K562 (cell line): ENCODE measurements at regions not wholly inside any gene's neighbourhood (a gene's known extent, or its start where the extent isn't known, plus 50 kb on each side); places are given as distances from the start of the nearest gene placed in this dataset.

Experiments
- ATAC-seq: fragments of 200-7000 bp; cut with Tn5 transposase; 3 replicates; pipeline ENCODE4 v1.9.1; 2020; ENCODE audit warnings: moderate library complexity
- BruUV-seq: library from RNA; stranded (reverse); fragments of 400-500 nt; replicated peaks from 2 replicates; lab custom pipeline; 2021; lab: Mats Ljungman, UMichigan
- CTCF ChIA-PET: fragments of 300-600 bp; formaldehyde crosslinking; extraction: SDS; loops from one replicate; lab custom pipeline; 2021; ENCODE audit warnings: low intra/inter-chr PET ratio; lab: Yijun Ruan, JAX
- POLR2A ChIA-PET: fragments of 300-600, 350-650 bp; sonication (Branson Sonifier 250); formaldehyde crosslinking; extraction: SDS; loops from one replicate; lab custom pipeline; 2021; ENCODE audit warnings: antibody characterized with exemption, inconsistent platforms; lab: Yijun Ruan, JAX
- DNase-seq, 4 experiments: peaks; one replicate each; pipeline versions ENCODE4 v3.0.0 to v3.0.0-alpha.2; 2011 to 2018; ENCODE audit warnings: low spot score in 3 of 4, mixed read lengths in 3 of 4; ENCODE audit errors: extremely low read depth in 1 of 4
- FAIRE-seq: peaks from 2 replicates; lab custom pipeline; 2011; peaks lifted over from hg19 to GRCh38; lab: Jason Lieb, UNC
- H2AFZ ChIP-seq: 2 replicates; pipeline ENCODE4 v1.6.0; 2011; ENCODE audit warnings: low read depth, low read length, control low read depth, inconsistent platforms
- H3K27ac ChIP-seq: fragments of 200-600 bp; 3 replicates; pipeline ENCODE4 v1.8.0; 2011; ENCODE audit warnings: low read depth, mild to moderate bottlenecking, control low read depth, inconsistent platforms, low read length, moderate library complexity, mixed read lengths; ENCODE audit errors: extremely low read depth
- H3K27me3 ChIP-seq, 2 experiments: fragments of 300-600 bp in 1 of 2; 2 replicates in 1 of 2; 3 replicates in 1 of 2; pipeline versions ENCODE4 v1.6.0 to v1.8.0; 2011; ENCODE audit warnings: inconsistent platforms in 2 of 2, low read length in 2 of 2, mild to moderate bottlenecking in 1 of 2, mixed read lengths in 1 of 2, moderate library complexity in 1 of 2; ENCODE audit not compliant: control insufficient read depth in 2 of 2, insufficient read depth in 2 of 2
- H3K36me3 ChIP-seq: fragments of 300-600 bp; 3 replicates; pipeline ENCODE4 v1.8.0; 2011; ENCODE audit warnings: mild to moderate bottlenecking, low read length, inconsistent platforms; ENCODE audit not compliant: control insufficient read depth, insufficient read depth
- H3K4me1 ChIP-seq, 2 experiments: fragments of 200-600 bp in 1 of 2; replicated peaks in 1 of 2; 2 replicates in 1 of 2; 3 replicates in 1 of 2; pipeline versions ENCODE4 v1.5.1 to v1.8.0; 2011; ENCODE audit warnings: inconsistent platforms in 2 of 2, low read length in 2 of 2, mild to moderate bottlenecking in 1 of 2, mixed read lengths in 1 of 2, moderate library complexity in 1 of 2; ENCODE audit not compliant: control insufficient read depth in 2 of 2, insufficient read depth in 2 of 2
- H3K4me2 ChIP-seq: 2 replicates; pipeline ENCODE4 v1.6.1; 2011; ENCODE audit warnings: low read length, control low read depth, inconsistent platforms, mixed read lengths; ENCODE audit not compliant: insufficient read depth
- H3K4me3 ChIP-seq: fragments of 200-600 bp; sonication (generic), shearing (Covaris generic); 2 replicates; pipeline ENCODE4 v1.5.1; 2016; ENCODE audit warnings: control low read depth, inconsistent platforms
- H3K79me2 ChIP-seq: fragments of 200-600 bp; 3 replicates; pipeline ENCODE4 v1.8.0; 2011; ENCODE audit warnings: low read length, inconsistent platforms; ENCODE audit not compliant: control insufficient read depth, insufficient read depth
- H3K9ac ChIP-seq, 2 experiments: 2 replicates each; pipeline versions ENCODE4 v1.6.0 to v1.6.1; 2011; ENCODE audit warnings: low read depth in 2 of 2, low read length in 2 of 2, control low read depth in 1 of 2, inconsistent platforms in 1 of 2, mild to moderate bottlenecking in 1 of 2, mixed read lengths in 1 of 2; ENCODE audit not compliant: insufficient read depth in 1 of 2
- H3K9me1 ChIP-seq: one replicate; pipeline ENCODE4 v1.6.0; 2011; ENCODE audit warnings: inconsistent platforms, mild to moderate bottlenecking, low read length, moderate library complexity; ENCODE audit not compliant: control insufficient read depth, insufficient read depth
- H3K9me3 ChIP-seq: replicated peaks from 2 replicates; pipeline ENCODE4 v1.5.1; 2011; ENCODE audit warnings: low read depth, low read length, inconsistent platforms; ENCODE audit not compliant: control insufficient read depth, insufficient read depth
- H4K20me1 ChIP-seq: replicated peaks from 2 replicates; pipeline ENCODE4 v1.6.1; 2011; ENCODE audit warnings: low read length, inconsistent platforms, mixed read lengths; ENCODE audit not compliant: control insufficient read depth, insufficient read depth
- CBX3 ChIP-seq, 2 experiments: IDR thresholded peaks; 1 replicate in 1 of 2; 2 replicates in 1 of 2; pipeline ENCODE4 v1.6.1; 2012; ENCODE audit warnings: inconsistent platforms in 2 of 2, low read length in 2 of 2, borderline replicate concordance in 1 of 2, control low read depth in 1 of 2
- ELF2 ChIP-seq: fragments of 250-450 bp; sonication (Bioruptor Pico); IDR thresholded peaks from 2 replicates; pipeline ENCODE4 v1.5.0; 2021; ENCODE audit warnings: mild to moderate bottlenecking
- JUND ChIP-seq, 2 experiments: IDR thresholded peaks; 2 replicates in 1 of 2; 3 replicates in 1 of 2; pipeline ENCODE4 v1.6.1; 2011; ENCODE audit warnings: borderline replicate concordance in 2 of 2, low read depth in 2 of 2, low read length in 2 of 2, improper control_type of control experiment in 1 of 2, missing biosample characterization in 1 of 2, missing genetic modification characterization in 1 of 2, missing genetic modification reagents in 1 of 2
- LARP7 ChIP-seq: fragments of 450-650 bp; IDR thresholded peaks from 2 replicates; pipeline ENCODE4 v1.6.1; 2016
- MIER1 ChIP-seq: fragments of 450-650 bp; IDR thresholded peaks from 2 replicates; pipeline ENCODE4 v1.6.1; 2016; ENCODE audit warnings: antibody characterized with exemption, mild to moderate bottlenecking, low read depth
- NONO ChIP-seq, 2 experiments: fragments of 200-400 bp in 1 of 2; fragments of 450-650 bp in 1 of 2; formaldehyde crosslinking in 1 of 2; IDR thresholded peaks; 2 replicates each; pipeline ENCODE4 v1.6.1; 2017; ENCODE audit warnings: low read depth in 2 of 2, mild to moderate bottlenecking in 2 of 2, moderate library complexity in 2 of 2, low read length in 1 of 2
- SIN3B ChIP-seq: fragments of 450-650 bp; IDR thresholded peaks from 2 replicates; pipeline ENCODE4 v1.6.1; 2017; ENCODE audit warnings: low read depth, mild to moderate bottlenecking, moderate library complexity
- SP1 ChIP-seq: sonication (generic); formaldehyde crosslinking; IDR thresholded peaks from 2 replicates; pipeline ENCODE4 v1.8.1; 2022; ENCODE audit warnings: mild to moderate bottlenecking, missing genetic modification reagents
- TEAD4 ChIP-seq, 2 experiments: sonication (generic) in 1 of 2; formaldehyde crosslinking in 1 of 2; IDR thresholded peaks; 2 replicates each; pipeline versions ENCODE4 v1.6.1 to v1.8.0; 2012 to 2022; ENCODE audit warnings: borderline replicate concordance in 1 of 2, inconsistent platforms in 1 of 2, low read length in 1 of 2, mild to moderate bottlenecking in 1 of 2, missing genetic modification reagents in 1 of 2
- ZC3H11A ChIP-seq: IDR thresholded peaks from 2 replicates; pipeline ENCODE4 v1.6.1; 2012; ENCODE audit warnings: low read depth, low read length, improper control_type of control experiment
- ZNF175 ChIP-seq: fragments of 200-800 bp; sonication (Bioruptor generic); IDR thresholded peaks from 2 replicates; pipeline ENCODE4 v1.6.1; 2016; ENCODE audit warnings: low read depth, mild to moderate bottlenecking, missing genetic modification characterization, missing compliant biosample characterization
- WGBS: fragments of 100-300 bp; shearing (Covaris generic); methylation state at CpG from one replicate; pipeline ENCODE4 v1.1.6; 2016; ENCODE audit warnings: low coverage, mixed read lengths; ENCODE audit not compliant: insufficient coverage; ENCODE audit errors: missing lambda C conversion rate; 5-methylcytosine and 5-hydroxymethylcytosine counted together
- in situ Hi-C: fragments of 300-500 bp; cut with MboI; formaldehyde crosslinking; loops from 4 replicates; pipeline ENCODE4 v1.15.0; 2018; ENCODE audit warnings: inconsistent platforms, mixed read lengths
- intact Hi-C: fragments of 100-400 bp; cut with micrococcal nuclease; formaldehyde crosslinking; loops from 2 replicates; pipeline ENCODE4 v1.14.2; 2022
- TF ChIP-seq, protein P1 (sequence below): fragments of 200-800 bp; sonication (Bioruptor generic); IDR thresholded peaks from 2 replicates; pipeline ENCODE4 v1.6.1; 2016; ENCODE audit warnings: missing genetic modification characterization, missing compliant biosample characterization
- TF ChIP-seq, protein P2 (sequence below): sonication (generic); formaldehyde crosslinking; IDR thresholded peaks from 2 replicates; pipeline ENCODE4 v1.8.0; 2022; ENCODE audit warnings: mild to moderate bottlenecking, missing genetic modification reagents
- TF ChIP-seq, protein P3 (sequence below): fragments of 450-650 bp; IDR thresholded peaks from one replicate; pipeline ENCODE4 v1.6.1; 2018; ENCODE audit warnings: mild to moderate bottlenecking, moderate library complexity; ENCODE audit not compliant: partially characterized antibody

DNA sequence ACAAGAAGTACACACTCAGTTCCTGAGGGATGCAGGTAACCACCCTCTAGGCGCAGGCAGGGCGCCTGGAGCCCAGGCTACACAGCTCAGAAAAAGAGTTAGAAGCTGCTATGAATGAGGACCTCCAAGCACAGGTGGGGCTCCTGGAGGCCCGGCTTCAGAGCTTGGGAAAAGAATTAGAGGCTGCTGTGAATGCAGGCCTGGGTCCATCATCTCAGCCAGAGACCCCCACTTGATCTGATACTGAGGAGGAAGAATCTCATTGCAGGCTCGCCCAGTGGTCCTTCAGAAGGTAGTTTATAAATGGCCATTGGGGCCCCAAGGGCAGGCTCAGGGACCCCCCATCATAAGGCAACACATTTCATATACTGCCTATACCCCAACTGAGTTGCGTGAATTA lies 556.4 kb downstream of the SLC6A15 start (continued):
- TF ChIP-seq SIN3B (no peak), LARP7 (no peak), JUND (IDR thresholded peaks at IDR 0.05; ENCODE audit: borderline replicate concordance, low read depth, low read length) (no peak), JUND (tag; IDR thresholded peaks at IDR 0.05; ENCODE audit: borderline replicate concordance, low read depth, low read length) (no peak), ZNF175 (CRISPR knock-in tag) (no peak)
- TF ChIP-seq, protein P1, sequence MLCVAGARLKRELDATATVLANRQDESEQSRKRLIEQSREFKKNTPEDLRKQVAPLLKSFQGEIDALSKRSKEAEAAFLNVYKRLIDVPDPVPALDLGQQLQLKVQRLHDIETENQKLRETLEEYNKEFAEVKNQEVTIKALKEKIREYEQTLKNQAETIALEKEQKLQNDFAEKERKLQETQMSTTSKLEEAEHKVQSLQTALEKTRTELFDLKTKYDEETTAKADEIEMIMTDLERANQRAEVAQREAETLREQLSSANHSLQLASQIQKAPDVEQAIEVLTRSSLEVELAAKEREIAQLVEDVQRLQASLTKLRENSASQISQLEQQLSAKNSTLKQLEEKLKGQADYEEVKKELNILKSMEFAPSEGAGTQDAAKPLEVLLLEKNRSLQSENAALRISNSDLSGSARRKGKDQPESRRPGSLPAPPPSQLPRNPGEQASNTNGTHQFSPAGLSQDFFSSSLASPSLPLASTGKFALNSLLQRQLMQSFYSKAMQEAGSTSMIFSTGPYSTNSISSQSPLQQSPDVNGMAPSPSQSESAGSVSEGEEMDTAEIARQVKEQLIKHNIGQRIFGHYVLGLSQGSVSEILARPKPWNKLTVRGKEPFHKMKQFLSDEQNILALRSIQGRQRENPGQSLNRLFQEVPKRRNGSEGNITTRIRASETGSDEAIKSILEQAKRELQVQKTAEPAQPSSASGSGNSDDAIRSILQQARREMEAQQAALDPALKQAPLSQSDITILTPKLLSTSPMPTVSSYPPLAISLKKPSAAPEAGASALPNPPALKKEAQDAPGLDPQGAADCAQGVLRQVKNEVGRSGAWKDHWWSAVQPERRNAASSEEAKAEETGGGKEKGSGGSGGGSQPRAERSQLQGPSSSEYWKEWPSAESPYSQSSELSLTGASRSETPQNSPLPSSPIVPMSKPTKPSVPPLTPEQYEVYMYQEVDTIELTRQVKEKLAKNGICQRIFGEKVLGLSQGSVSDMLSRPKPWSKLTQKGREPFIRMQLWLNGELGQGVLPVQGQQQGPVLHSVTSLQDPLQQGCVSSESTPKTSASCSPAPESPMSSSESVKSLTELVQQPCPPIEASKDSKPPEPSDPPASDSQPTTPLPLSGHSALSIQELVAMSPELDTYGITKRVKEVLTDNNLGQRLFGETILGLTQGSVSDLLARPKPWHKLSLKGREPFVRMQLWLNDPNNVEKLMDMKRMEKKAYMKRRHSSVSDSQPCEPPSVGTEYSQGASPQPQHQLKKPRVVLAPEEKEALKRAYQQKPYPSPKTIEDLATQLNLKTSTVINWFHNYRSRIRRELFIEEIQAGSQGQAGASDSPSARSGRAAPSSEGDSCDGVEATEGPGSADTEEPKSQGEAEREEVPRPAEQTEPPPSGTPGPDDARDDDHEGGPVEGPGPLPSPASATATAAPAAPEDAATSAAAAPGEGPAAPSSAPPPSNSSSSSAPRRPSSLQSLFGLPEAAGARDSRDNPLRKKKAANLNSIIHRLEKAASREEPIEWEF (CRISPR knock-in tag) = no peak
- TF ChIP-seq, all 486 proteins: peak for 0

DNA sequence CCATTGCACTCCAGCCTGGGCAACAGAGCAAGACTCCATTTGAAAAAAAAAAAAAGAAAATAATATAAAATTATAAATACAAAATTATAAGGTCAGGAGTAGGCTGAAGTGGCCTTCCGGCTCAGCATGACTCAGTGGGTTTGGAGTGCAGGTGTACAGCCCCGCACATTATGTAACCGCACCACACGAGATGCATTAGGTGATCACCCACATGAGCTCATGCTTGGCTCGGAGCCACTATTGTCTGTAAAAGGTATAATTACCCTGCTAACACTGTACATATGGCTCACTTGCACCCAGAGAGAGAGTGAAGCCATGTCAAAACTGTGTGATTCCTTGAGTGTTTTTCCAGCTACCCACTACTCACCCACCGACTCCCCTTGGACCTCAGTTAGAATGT lies 557.0 kb downstream of the SLC6A15 start:
- Histone ChIP-seq H3K9me3 (no peaks in the 10 kb centered on the region), H3K27me3 (no peaks in the 10 kb centered on the region), H3K9me1 (no peaks in the 10 kb centered on the region), H3K27ac (no peak overlapping the region), H4K20me1 (no peaks in the 10 kb centered on the region), H3K9ac (no peak overlapping the region), H3K79me2 (no peaks in the 10 kb centered on the region), H3K4me3 (no peak overlapping the region), H3K36me3 (no peaks in the 10 kb centered on the region), H3K4me1 (no peaks in the 10 kb centered on the region), H2AFZ (no peak overlapping the region), H3K4me2 (no peak overlapping the region)
- no TSS peak for BruUV-seq
- ATAC-seq (no peak), FAIRE-seq (no peak), DNase-seq (no peak)
- POLR2A ChIA-PET = no interaction called here
- intact Hi-C loops (no loop called here), in situ Hi-C loops (no loop called here)
- WGBS = 0% methylated on average over 5 of the region's 6 CpGs
- CTCF ChIA-PET = no interaction called here
- no peak for TF ChIP-seq SP1 (CRISPR knock-in tag)
- TF ChIP-seq, protein P2, sequence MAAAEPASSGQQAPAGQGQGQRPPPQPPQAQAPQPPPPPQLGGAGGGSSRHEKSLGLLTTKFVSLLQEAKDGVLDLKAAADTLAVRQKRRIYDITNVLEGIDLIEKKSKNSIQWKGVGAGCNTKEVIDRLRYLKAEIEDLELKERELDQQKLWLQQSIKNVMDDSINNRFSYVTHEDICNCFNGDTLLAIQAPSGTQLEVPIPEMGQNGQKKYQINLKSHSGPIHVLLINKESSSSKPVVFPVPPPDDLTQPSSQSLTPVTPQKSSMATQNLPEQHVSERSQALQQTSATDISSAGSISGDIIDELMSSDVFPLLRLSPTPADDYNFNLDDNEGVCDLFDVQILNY (CRISPR knock-in tag) = no peak
- no peak for TF ChIP-seq MIER1
- no peak for TF ChIP-seq ELF2
- no peak for TF ChIP-seq ZC3H11A
- TF ChIP-seq, protein P3, sequence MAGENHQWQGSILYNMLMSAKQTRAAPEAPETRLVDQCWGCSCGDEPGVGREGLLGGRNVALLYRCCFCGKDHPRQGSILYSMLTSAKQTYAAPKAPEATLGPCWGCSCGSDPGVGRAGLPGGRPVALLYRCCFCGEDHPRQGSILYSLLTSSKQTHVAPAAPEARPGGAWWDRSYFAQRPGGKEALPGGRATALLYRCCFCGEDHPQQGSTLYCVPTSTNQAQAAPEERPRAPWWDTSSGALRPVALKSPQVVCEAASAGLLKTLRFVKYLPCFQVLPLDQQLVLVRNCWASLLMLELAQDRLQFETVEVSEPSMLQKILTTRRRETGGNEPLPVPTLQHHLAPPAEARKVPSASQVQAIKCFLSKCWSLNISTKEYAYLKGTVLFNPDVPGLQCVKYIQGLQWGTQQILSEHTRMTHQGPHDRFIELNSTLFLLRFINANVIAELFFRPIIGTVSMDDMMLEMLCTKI = no peak
- TF ChIP-seq NONO (IDR thresholded peaks at IDR 0.05; ENCODE audit: low read depth in 2 of 2, low read length in 1 of 2) = no peak
- TF ChIP-seq CBX3 (IDR thresholded peaks at IDR 0.05; ENCODE audit: borderline replicate concordance in 1 of 2, low read length in 2 of 2) = no peak
- TF ChIP-seq TEAD4 (IDR thresholded peaks at IDR 0.05; ENCODE audit: low read length) = no peak
- no peak for TF ChIP-seq TEAD4 (CRISPR knock-in tag; IDR thresholded peaks at IDR 0.05; ENCODE audit: borderline replicate concordance)
